A549 (cell line): ENCODE measurements at regions not wholly inside any gene's neighbourhood (a gene's known extent, or its start where the extent isn't known, plus 50 kb on each side); places are given as distances from the start of the nearest gene placed in this dataset.
A peak's percentile ranks its signal among the peaks of the same experiment; 100 is the strongest.
"Not testable (repeated sequence)": the region's sequence is repeated elsewhere in the genome, so short reads cannot be mapped to it uniquely, and the experiment has no call there.

Source experiments
- ATAC-seq, 2 experiments: fragments of 200-7000 bp in 1 of 2; fragments of >200 bp in 1 of 2; cut with Nextera tagmentation in 1 of 2; cut with Tn5 transposase in 1 of 2; 3 replicates each; pipeline versions ENCODE4 v1.8.0 to v1.9.1; 2018 to 2020; ENCODE audit warnings: mild to moderate bottlenecking in 1 of 2, moderate library complexity in 1 of 2
- CTCF ChIA-PET: fragments of 300-600 bp; sonication (Branson Sonifier 250); formaldehyde crosslinking; extraction: SDS; loops from one replicate; lab custom pipeline; 2021; ENCODE audit warnings: antibody characterized with exemption, inconsistent platforms; lab: Yijun Ruan, JAX
- POLR2A ChIA-PET: fragments of 350-600 bp; formaldehyde crosslinking; extraction: SDS; loops from one replicate; lab custom pipeline; 2021; ENCODE audit warnings: antibody characterized with exemption, inconsistent platforms; lab: Yijun Ruan, JAX
- DNase-seq, 2 experiments: peaks; one replicate each; pipeline versions ENCODE4 v3.0.0 to v3.0.0-alpha.2; 2011 to 2016; ENCODE audit warnings: low read depth in 1 of 2, low spot score in 1 of 2
- FAIRE-seq: peaks from 2 replicates; lab custom pipeline; 2011; peaks lifted over from hg19 to GRCh38; lab: Jason Lieb, UNC
- H3K27ac ChIP-seq, 2 experiments: fragments of >200 bp; sonication (Bioruptor Twin); formaldehyde crosslinking; 3 replicates each; pipeline ENCODE4 v1.5.1; 2016 to 2017
- H3K4me1 ChIP-seq: fragments of >200 bp; sonication (Bioruptor Twin); formaldehyde crosslinking; 3 replicates; pipeline ENCODE4 v1.6.1; 2016
- H3K4me2 ChIP-seq: fragments of >200 bp; sonication (Bioruptor Twin); formaldehyde crosslinking; 3 replicates; pipeline ENCODE4 v1.6.1; 2016
- H3K4me3 ChIP-seq: fragments of >200 bp; sonication (Bioruptor Twin); formaldehyde crosslinking; 3 replicates; pipeline ENCODE4 v1.5.1; 2016
- H3K9me3 ChIP-seq: fragments of >200 bp; sonication (Bioruptor Twin); formaldehyde crosslinking; 3 replicates; pipeline ENCODE4 v1.6.1; 2016
- BHLHE40 ChIP-seq: IDR thresholded peaks from 2 replicates; pipeline ENCODE4 v1.6.1; 2012; ENCODE audit warnings: low read depth, low read length, inconsistent platforms
- CEBPB ChIP-seq, 2 experiments: fragments of >200 bp in 1 of 2; sonication (Bioruptor Twin) in 1 of 2; formaldehyde crosslinking in 1 of 2; IDR thresholded peaks; 2 replicates each; pipeline ENCODE4 v1.6.1; 2012 to 2016
- CHD4 ChIP-seq: fragments of 200-600 bp; sonication (generic); IDR thresholded peaks from 2 replicates; pipeline ENCODE4 v1.6.1; 2016; ENCODE audit warnings: antibody characterized with exemption, mild to moderate bottlenecking, borderline replicate concordance
- FOXS1 ChIP-seq: fragments of 250-450 bp; sonication (Bioruptor Pico); IDR thresholded peaks from 2 replicates; pipeline ENCODE4 v1.5.0; 2020; ENCODE audit warnings: mild to moderate bottlenecking, moderate library complexity
- HDAC2 ChIP-seq: fragments of 200-600 bp; sonication (generic); IDR thresholded peaks from 2 replicates; pipeline ENCODE4 v1.6.1; 2016
- JUNB ChIP-seq: fragments of >200 bp; sonication (Bioruptor Twin); formaldehyde crosslinking; IDR thresholded peaks from 2 replicates; pipeline ENCODE4 v1.6.1; 2016
- KDM1A ChIP-seq: fragments of 200-600 bp; sonication (generic); IDR thresholded peaks from 2 replicates; pipeline ENCODE4 v1.6.1; 2016; ENCODE audit warnings: low read depth, mild to moderate bottlenecking
- RAD21 ChIP-seq, 2 experiments: fragments of >200 bp in 1 of 2; sonication (Bioruptor Twin) in 1 of 2; formaldehyde crosslinking in 1 of 2; IDR thresholded peaks in 1 of 2; conservative IDR thresholded peaks in 1 of 2; 2 replicates in 1 of 2; 3 replicates in 1 of 2; pipeline ENCODE4 v1.6.1; 2012 to 2018; ENCODE audit warnings: inconsistent platforms in 1 of 2
- RCOR1 ChIP-seq: fragments of 150-350 bp; IDR thresholded peaks from 2 replicates; pipeline ENCODE4 v1.6.1; 2014; ENCODE audit warnings: antibody characterized with exemption, low read length, low read depth
- SREBF2 ChIP-seq: fragments of 450-650 bp; IDR thresholded peaks from 2 replicates; pipeline ENCODE4 v1.6.1; 2014; ENCODE audit warnings: mild to moderate bottlenecking, moderate library complexity
- WGBS: methylation state at CpG from one replicate; pipeline ENCODE4 v1.1.6; 2017; ENCODE audit errors: missing lambda C conversion rate; 5-methylcytosine and 5-hydroxymethylcytosine counted together
- TF ChIP-seq, protein P1 (sequence below): fragments of >200 bp; sonication (Bioruptor Twin); formaldehyde crosslinking; IDR thresholded peaks from 3 replicates; pipeline ENCODE4 v1.5.1; 2016
- TF ChIP-seq, protein P2 (sequence below): fragments of >200 bp; sonication (Bioruptor Twin); formaldehyde crosslinking; IDR thresholded peaks from 2 replicates; pipeline ENCODE4 v1.6.1; 2016
- TF ChIP-seq, protein P3 (sequence below): IDR thresholded peaks from 2 replicates; pipeline ENCODE4 v1.6.1; 2012
- TF ChIP-seq, protein P4 (sequence below): fragments of 250-450 bp; sonication (Bioruptor Pico); IDR thresholded peaks from 2 replicates; pipeline ENCODE4 v1.5.0; 2020; ENCODE audit warnings: low read depth, mild to moderate bottlenecking, moderate library complexity
- TF ChIP-seq, protein P5 (sequence below): fragments of 150-350 bp; IDR thresholded peaks from 2 replicates; pipeline ENCODE4 v1.6.1; 2014; ENCODE audit warnings: low read depth, mild to moderate bottlenecking, low read length

DNA sequence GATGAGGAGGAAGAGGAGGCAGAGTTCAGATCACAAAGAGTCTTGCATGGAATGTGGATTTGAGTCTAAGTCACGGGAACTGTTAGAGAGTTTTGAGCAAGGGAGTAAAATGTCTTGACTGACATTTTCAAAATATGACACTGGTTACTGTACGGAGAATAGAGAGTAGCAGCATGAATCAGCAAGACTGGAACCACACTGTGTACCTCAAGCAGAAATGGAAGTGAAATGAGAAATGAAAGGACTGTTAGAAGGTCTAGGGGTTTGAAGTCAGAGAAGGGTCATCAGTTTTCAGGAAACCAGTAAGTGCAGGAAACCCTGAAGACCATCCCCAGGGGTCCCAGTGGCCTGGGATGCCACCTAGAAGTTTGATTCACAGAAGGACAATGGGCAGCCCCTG lies 236.3 kb downstream of the GALC start (continued):
- TF ChIP-seq, protein P1, sequence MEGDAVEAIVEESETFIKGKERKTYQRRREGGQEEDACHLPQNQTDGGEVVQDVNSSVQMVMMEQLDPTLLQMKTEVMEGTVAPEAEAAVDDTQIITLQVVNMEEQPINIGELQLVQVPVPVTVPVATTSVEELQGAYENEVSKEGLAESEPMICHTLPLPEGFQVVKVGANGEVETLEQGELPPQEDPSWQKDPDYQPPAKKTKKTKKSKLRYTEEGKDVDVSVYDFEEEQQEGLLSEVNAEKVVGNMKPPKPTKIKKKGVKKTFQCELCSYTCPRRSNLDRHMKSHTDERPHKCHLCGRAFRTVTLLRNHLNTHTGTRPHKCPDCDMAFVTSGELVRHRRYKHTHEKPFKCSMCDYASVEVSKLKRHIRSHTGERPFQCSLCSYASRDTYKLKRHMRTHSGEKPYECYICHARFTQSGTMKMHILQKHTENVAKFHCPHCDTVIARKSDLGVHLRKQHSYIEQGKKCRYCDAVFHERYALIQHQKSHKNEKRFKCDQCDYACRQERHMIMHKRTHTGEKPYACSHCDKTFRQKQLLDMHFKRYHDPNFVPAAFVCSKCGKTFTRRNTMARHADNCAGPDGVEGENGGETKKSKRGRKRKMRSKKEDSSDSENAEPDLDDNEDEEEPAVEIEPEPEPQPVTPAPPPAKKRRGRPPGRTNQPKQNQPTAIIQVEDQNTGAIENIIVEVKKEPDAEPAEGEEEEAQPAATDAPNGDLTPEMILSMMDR = no peak

DNA sequence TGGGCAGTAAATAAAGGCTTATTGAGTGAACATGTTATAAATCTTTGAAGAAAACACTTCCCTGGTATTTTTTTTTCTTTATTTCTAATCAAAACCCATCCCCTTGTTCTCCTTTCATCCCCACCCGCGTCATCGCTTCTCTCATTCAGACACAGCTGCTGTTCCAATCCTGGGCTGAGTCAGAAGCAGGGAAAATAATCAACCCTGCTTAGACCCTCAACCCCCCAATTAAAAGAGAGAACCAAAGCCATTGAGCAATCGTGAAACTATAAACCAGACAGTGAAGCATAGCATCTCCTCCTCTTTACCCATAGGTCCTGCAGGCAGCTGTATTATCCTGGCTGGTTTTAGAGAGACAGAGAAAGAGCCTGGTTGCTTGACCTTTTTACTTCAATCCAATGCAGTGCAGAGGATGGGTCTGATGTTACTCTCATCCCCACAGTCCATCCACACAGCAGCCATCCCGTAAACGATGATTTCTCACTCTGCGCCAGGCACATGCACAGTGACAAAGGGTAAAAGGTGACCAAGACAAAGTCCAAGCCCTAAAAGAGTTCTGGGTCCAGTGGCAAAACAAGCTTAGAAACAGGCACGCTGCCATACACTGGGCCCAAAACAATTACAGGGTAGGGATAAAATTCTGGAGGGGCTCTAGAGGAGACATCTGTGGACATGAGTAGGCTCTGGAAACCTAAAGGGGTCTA lies 238.3 kb downstream of the GALC start:
- CTCF ChIA-PET = no interaction called here
- DNase-seq = no peak

DNA sequence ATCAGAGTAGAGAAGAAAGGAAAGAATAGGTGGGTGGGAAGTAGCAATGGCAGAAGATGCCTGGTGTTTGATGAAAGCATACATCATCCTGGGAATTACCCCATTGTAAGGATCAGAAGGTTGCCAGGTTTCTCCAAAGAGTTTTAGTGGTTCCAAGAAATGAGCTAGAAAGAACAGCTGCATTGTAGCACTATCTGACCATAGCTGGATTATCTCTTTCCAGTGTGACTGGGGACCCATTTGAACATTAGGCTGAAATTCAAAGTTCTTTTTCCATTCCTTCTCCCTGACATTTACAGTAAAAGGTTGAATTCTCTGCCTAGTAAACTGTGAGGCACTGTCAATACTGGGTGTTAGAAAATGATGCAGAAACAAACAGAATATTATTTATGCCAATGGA lies 244.4 kb downstream of the GALC start:
- DNase-seq (no peak), FAIRE-seq (no peak), ATAC-seq (no peak)
- CTCF ChIA-PET = interaction anchor here (0.5 kb wide), 1 partner anchor 499 kb away, joined by 4 read pairs; no protein-coding TSS in a partner anchor
- Histone ChIP-seq H3K4me2 (no peak overlapping the region), H3K27ac (no peak overlapping the region), H3K4me3 (no peak overlapping the region), H3K4me1 (no peaks in the 10 kb centered on the region), H3K9me3 (no peaks in the 10 kb centered on the region)
- POLR2A ChIA-PET = no interaction called here
- TF ChIP-seq, protein P2, sequence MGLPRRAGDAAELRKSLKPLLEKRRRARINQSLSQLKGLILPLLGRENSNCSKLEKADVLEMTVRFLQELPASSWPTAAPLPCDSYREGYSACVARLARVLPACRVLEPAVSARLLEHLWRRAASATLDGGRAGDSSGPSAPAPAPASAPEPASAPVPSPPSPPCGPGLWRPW = no peak
- TF ChIP-seq KDM1A = no peak
- TF ChIP-seq, protein P3, sequence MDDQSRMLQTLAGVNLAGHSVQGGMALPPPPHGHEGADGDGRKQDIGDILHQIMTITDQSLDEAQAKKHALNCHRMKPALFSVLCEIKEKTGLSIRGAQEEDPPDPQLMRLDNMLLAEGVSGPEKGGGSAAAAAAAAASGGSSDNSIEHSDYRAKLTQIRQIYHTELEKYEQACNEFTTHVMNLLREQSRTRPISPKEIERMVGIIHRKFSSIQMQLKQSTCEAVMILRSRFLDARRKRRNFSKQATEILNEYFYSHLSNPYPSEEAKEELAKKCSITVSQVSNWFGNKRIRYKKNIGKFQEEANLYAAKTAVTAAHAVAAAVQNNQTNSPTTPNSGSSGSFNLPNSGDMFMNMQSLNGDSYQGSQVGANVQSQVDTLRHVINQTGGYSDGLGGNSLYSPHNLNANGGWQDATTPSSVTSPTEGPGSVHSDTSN = no peak
- no peak for TF ChIP-seq RAD21 (conservative IDR thresholded peaks at IDR 0.05 in 1 of 2, IDR thresholded peaks at IDR 0.05 in 1 of 2)
- TF ChIP-seq, protein P4, sequence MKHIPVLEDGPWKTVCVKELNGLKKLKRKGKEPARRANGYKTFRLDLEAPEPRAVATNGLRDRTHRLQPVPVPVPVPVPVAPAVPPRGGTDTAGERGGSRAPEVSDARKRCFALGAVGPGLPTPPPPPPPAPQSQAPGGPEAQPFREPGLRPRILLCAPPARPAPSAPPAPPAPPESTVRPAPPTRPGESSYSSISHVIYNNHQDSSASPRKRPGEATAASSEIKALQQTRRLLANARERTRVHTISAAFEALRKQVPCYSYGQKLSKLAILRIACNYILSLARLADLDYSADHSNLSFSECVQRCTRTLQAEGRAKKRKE = no peak
- TF ChIP-seq JUNB = no peak
- no peak for TF ChIP-seq RCOR1
- no peak for TF ChIP-seq FOXS1
- TF ChIP-seq, protein P5, sequence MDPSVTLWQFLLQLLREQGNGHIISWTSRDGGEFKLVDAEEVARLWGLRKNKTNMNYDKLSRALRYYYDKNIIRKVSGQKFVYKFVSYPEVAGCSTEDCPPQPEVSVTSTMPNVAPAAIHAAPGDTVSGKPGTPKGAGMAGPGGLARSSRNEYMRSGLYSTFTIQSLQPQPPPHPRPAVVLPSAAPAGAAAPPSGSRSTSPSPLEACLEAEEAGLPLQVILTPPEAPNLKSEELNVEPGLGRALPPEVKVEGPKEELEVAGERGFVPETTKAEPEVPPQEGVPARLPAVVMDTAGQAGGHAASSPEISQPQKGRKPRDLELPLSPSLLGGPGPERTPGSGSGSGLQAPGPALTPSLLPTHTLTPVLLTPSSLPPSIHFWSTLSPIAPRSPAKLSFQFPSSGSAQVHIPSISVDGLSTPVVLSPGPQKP = no peak

More for the DNA sequence above, 238.3 kb downstream of the GALC start:
- ATAC-seq (no peak), FAIRE-seq (no peak)
- no peak for TF ChIP-seq HDAC2
- Histone ChIP-seq H3K4me1 (no peaks in the 10 kb centered on the region), H3K27ac (no peak overlapping the region), H3K9me3 (no peaks in the 10 kb centered on the region), H3K4me3 (no peak overlapping the region), H3K4me2 (no peak overlapping the region)
- WGBS = 25% methylated on average over 8 of the region's 8 CpGs
- POLR2A ChIA-PET = no interaction called here

DNA sequence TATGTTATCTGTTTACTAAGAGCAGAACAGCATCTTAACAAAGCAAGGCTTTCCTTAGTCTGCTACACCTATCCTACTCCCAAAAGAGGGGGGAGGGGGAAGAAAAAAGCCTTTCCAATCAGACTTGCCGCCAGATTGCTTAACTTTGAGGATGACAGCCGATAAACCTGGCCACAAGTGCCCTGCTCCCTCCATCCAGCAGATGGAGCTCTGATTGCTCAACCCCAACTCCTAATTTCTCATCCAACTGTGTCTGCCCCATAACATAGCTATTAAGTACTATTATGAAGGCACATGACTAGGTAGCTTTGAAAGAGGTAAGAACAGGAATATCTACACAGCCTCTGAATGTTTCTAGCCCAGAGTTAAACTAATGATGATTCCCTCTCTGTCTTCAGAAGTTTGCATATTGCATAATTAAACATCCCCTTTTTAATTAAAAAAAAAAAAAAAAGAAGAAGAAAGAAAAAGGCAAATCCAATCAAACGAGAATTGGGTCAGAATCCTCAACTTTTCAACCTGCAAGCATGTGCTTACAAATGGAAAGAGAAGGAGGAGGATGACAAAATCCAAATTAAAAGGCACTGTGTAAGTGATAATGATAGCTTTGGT lies 247.4 kb downstream of the GALC start:
- no peaks in the 10 kb centered on the region for H3K4me1 ChIP-seq
- H3K4me3 ChIP-seq = no peak overlapping the region
- ATAC-seq = peak in 1 of 2 experiments; percentile 85; a peak in 3 of 6 replicates
- no peaks in the 10 kb centered on the region for H3K9me3 ChIP-seq
- 0% methylated on average over 3 of the region's 3 CpGs for WGBS
- DNase-seq = peak; percentile 12 to 37
- no peak for TF ChIP-seq CHD4
- TF ChIP-seq, protein P1 = peak; percentile 41; the same call in 2 of the 3 replicates
- no peak for TF ChIP-seq BHLHE40
- no peak for TF ChIP-seq SREBF2
- TF ChIP-seq CEBPB (IDR thresholded peaks at IDR 0.05) = peak in 1 of 2 experiments; percentile 74; a peak in 2 of 4 replicates
- TF ChIP-seq RAD21 (conservative IDR thresholded peaks at IDR 0.05 in 1 of 2, IDR thresholded peaks at IDR 0.05 in 1 of 2) = peak in 1 of 2 experiments; percentile 35; a peak in 2 of 5 replicates
- POLR2A ChIA-PET = interaction anchor here (0.7 kb wide), 1 partner anchor 94 kb away, joined by 3 read pairs; no protein-coding TSS in a partner anchor
- FAIRE-seq = no peak
- no peak overlapping the region for H3K4me2 ChIP-seq
- no peak overlapping the region for H3K27ac ChIP-seq
- CTCF ChIA-PET = interaction anchor here (0.6 to 2.3 kb wide), 11 partner anchors 8 to 201 kb away, joined by 3 to 7 read pairs (median 4); no protein-coding TSS in a partner anchor

DNA sequence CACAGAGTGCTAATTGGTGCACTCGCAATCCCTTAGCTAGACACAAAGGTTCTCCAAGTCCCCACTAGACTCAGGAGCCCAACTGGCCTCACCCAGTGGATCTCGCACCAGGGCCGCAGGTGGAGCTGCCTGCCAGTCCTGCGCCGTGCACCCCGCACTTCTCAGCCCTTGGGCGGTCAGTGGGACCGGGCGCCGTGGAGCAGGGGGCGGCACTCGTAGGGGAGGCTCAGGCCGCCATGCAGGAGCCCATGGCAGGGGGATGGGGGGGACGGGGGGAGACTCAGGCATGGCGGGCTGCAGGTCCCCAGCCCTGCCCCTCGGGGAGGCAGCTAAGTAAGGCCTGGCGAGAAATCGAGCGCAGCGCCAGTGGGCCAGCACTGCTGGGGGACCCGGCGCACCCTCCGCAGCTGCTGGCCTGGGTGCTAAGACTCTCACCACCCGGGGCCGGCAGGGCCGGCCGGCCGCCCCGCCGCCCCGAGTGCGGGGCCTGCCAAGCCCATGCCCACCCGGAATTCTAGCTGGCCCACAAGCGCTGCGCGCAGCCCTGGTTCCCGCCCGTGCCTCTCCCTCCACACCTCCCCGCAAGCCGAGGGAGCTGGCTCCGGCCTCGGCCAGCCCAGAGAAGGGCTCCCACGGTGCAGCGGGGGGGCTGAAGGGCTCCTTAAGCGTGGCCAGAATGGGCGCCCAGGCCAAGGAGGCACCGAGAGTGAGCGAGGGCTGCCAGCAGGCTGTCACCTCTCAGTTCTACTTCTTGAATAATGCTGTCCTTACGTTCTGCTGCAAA lies 258.2 kb downstream of the GALC start:
- H3K4me3 ChIP-seq, DNase-seq, H3K4me2 ChIP-seq, H3K4me1 ChIP-seq, H3K9me3 ChIP-seq, FAIRE-seq, H3K27ac ChIP-seq, POLR2A ChIA-PET, ATAC-seq: not testable (repeated sequence)
- CTCF ChIA-PET = interaction anchor here (1.4 kb wide), 1 partner anchor 38 kb away, joined by 3 read pairs; no protein-coding TSS in a partner anchor
- WGBS = 49% methylated on average over 6 of the region's 49 CpGs
